ENCODE measurements at regions not wholly inside any gene's neighbourhood (a gene's known extent, or its start where the extent isn't known, plus 50 kb on each side); places are given as distances from the start of the nearest gene placed in this dataset.
"Not testable (repeated sequence)": the region's sequence is repeated elsewhere in the genome, so short reads cannot be mapped to it uniquely, and the experiment has no call there.

- DNase-seq (ENCODE audit: low spot score): not testable (repeated sequence)
Measured at GRCh38 chr2:145787597-145788361, 1267.9 kb upstream of the ZEB2 start.

- DNase-seq (ENCODE audit: low spot score): not testable (repeated sequence)
Measured at GRCh38 chr2:145782607-145783006, 1262.7 kb upstream of the ZEB2 start.

DNA sequence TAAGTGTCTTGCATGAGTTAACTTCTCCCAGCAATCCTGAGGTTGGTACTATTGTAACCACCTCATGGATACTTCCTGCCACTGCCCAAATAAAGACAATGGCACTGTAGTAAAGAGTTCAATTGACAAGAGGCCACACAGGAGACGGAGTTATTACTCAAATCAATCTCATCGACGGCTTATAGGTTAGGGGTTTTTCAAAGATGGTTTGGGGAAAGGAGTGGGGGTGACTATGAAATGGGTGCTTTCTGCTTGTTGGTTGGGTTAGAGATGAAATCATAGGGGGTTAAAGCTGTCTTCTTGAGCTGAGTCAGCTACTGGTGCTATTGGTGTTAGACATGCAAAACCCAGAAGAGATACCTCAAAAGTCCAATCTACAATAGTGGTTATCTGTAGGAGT lies 1258.0 kb upstream of the ZEB2 start:
- no peak for DNase-seq (ENCODE audit: low spot score)

- peak; percentile 12 for DNase-seq (ENCODE audit: low spot score)
Measured at GRCh38 chr2:145777297-145777696, 1257.4 kb upstream of the ZEB2 start.

- no peak for DNase-seq (ENCODE audit: low spot score)
Measured at GRCh38 chr2:145775591-145775990, 1255.7 kb upstream of the ZEB2 start.

DNA sequence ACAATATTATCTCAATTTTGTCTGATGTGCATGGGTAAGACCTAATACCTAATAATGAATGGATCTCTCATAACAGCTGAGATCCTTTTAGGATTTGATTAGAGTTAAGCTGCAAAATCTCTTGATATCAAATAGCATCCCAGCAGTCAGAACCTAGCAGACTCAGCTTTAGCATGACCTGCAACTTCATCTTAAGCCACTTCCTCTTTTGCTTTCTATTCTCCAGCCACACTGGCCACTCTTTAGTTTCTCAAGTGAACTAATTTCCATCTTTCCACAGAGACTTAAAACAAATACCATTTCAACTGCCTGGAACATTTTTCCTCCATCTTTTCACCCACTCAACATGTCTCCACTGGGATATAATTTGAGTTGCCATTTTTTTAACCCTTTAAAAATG lies 1251.6 kb upstream of the ZEB2 start:
- no peak for DNase-seq (ENCODE audit: low spot score)

- no peak for DNase-seq (ENCODE audit: low spot score)
Measured at GRCh38 chr2:145769011-145769716, 1249.2 kb upstream of the ZEB2 start.

DNA sequence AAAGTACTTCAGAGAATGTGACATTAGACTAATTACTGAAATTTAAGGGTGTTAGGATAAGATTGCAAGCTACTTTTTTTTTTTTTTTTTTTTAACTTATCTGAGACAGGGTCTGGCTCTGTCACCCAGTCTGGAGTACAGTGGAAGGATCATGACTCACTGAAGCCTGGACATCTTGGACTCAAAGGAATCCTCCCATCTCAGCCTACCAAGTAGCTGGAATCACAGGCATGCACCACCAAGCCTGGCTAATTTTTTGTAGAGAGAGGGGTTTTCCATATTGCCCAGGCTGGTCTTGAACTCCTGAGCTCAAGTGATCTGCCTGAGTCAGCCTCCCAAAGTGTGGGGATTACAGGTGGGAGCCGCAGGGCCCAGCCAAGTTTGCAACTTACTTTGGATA lies 1246.0 kb upstream of the ZEB2 start:
- DNase-seq (ENCODE audit: low spot score): no peak

DNA sequence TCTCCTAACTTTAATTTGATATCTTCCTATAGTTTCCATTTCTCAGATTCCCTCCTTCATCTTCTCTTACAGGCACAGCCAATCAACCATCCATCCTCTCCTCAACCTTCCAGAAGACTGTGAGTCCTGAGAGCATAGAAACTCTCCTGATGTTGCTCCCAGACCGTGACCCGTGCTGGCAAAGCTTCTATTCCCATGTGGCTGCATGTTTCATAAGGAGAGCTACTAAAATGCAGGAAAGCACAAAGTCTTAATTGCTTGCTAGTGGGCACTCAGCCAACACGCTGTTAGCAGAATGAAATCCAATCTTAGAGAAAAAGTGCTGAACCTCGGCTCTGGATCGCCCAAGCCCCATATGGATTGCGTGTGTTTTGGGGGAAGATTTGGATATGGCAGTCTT lies 1244.7 kb upstream of the ZEB2 start:
- no peak for DNase-seq (ENCODE audit: low spot score)

GRCh38 chr2:145760781-145761649 lies 1241.1 kb upstream of the ZEB2 start:
- DNase-seq (ENCODE audit: low spot score): no peak

- DNase-seq (ENCODE audit: low spot score): no peak
Measured at GRCh38 chr2:145759228-145759915, 1239.5 kb upstream of the ZEB2 start.

- DNase-seq (ENCODE audit: low spot score): no peak
Measured at GRCh38 chr2:145757503-145758246, 1237.8 kb upstream of the ZEB2 start.

DNA sequence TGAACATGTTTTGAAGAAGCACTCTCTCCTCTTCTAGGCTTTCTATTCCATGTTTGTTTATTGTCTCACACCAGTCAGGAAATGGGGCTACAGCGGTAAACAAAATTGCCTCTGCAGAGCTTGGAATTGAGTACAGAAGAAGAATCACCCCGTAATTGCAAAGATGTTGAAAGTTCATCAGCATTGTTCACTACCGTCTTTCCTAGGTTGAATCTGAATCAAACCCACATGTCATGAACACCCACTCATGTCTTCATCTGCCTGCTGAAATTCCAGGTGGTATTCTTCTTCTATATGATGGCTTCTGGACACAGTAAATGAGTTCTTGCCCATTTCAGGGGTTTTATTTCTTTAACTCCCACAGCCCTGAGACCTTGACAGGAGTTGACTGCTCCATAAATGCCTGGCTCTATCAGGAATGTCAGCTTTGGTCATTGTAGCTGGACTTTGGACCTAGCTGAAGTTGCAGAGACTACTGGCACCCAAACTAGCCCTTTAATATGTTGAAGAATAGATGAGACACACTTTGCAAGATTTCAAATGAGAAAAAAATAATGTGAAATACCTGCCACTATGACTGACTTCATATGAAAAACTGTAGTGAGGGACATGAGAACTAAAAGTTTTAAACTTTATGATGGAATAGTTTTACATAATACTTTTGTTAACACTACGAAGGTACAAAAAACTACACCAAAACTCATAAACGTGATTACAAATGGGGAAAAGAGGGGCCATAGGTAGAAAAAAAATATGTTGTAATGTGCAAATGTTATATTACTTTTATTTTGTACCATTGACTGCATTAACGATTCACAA lies 1235.3 kb upstream of the ZEB2 start:
- no peak for DNase-seq (ENCODE audit: low spot score)

DNA sequence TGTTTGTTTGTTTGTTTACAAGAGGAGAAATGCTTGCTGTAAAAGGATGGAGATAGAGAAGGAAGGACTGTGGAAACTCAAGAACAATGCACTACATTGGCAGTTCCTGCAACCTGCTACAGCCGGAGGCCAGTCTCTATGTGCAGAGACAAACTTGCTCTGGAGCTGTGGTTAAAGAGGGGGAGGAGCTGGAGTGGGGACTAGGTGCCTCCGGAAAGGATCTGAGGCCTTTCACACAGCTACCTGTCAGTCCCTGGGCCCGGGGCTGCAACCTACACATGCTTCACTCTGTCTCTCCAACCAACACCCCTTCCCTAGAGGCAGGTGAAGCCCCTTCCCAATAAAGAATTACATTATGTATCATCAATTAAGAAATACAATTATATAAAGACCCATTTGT lies 1234.0 kb upstream of the ZEB2 start:
- DNase-seq (ENCODE audit: low spot score): no peak

- DNase-seq (ENCODE audit: low spot score): no peak
Measured at GRCh38 chr2:145753041-145753608, 1233.2 kb upstream of the ZEB2 start.

GRCh38 chr2:145752091-145752806 lies 1232.3 kb upstream of the ZEB2 start:
- DNase-seq (ENCODE audit: low spot score): peak; percentile 60

- peak; percentile 4 for DNase-seq (ENCODE audit: low spot score)
Measured at GRCh38 chr2:145751629-145752028, 1231.7 kb upstream of the ZEB2 start.

- DNase-seq (ENCODE audit: low spot score): no peak
Measured at GRCh38 chr2:145751155-145751554, 1231.2 kb upstream of the ZEB2 start.

DNA sequence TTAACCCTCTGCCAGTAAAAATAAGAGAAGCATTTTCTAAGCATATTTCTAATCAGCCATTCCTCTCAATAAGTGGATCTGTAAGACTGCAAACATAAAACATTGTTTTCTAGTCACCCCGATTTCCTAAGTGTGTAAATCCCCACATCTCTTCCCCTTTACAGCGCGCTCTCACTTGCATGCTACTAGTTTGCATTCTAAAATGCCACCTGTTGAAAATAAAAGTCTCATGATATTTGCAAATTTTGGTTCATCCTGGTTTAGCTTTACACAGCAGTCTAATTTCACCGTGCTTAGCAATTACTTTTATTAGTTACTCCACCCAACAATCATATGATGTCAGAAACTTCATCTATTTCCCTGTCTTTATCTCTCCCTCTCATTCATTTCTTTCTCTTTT lies 1230.7 kb upstream of the ZEB2 start:
- no peak for DNase-seq (ENCODE audit: low spot score)
